B cell (primary cell): ENCODE measurements at regions not wholly inside any gene's neighbourhood (a gene's known extent, or its start where the extent isn't known, plus 50 kb on each side); places are given as distances from the start of the nearest gene placed in this dataset.

Experiments used
- ATAC-seq: fragments of 200-7000 bp; cut with Tn5 transposase; one replicate; pipeline ENCODE4 v1.10.0; 2021; ENCODE audit warnings: low read depth, mild to moderate bottlenecking, moderate number of reproducible peaks, moderate library complexity
- CTCF ChIA-PET: fragments of 350-600 bp; sonication (Branson Sonifier 250); formaldehyde crosslinking; loops from one replicate; lab custom pipeline; 2021; ENCODE audit warnings: antibody characterized with exemption, inconsistent platforms; lab: Charles Lee
- POLR2A ChIA-PET: fragments of 350-600 bp; sonication (Branson Sonifier 250); formaldehyde crosslinking; loops from one replicate; lab custom pipeline; 2021; ENCODE audit warnings: antibody characterized with exemption; lab: Charles Lee
- DNase-seq: peaks from one replicate; pipeline ENCODE4 v3.0.0; 2013
- H2AFZ ChIP-seq: 2 replicates; pipeline ENCODE4 v1.6.1; 2012; ENCODE audit warnings: mild to moderate bottlenecking, low read depth, low read length; ENCODE audit not compliant: insufficient read depth, poor library complexity, severe bottlenecking
- H3K27ac ChIP-seq, 2 donors: 1 replicate in 1 of 2; 2 replicates in 1 of 2; pipeline ENCODE4 v1.5.1; 2012 to 2013; ENCODE audit warnings: low read length in 2 of 2, mild to moderate bottlenecking in 2 of 2, moderate library complexity in 1 of 2
- H3K27me3 ChIP-seq, 4 experiments: fragments of 200-600 bp in 1 of 4; sonication (generic) in 1 of 4; replicated peaks in 1 of 4; 1 replicate in 2 of 4; 2 replicates in 2 of 4; pipeline versions ENCODE4 v1.6.1 to v1.7.0; 2013 to 2016; ENCODE audit warnings: low read length in 3 of 4, mild to moderate bottlenecking in 2 of 4, mixed read lengths in 1 of 4, moderate library complexity in 1 of 4; ENCODE audit not compliant: insufficient read depth in 4 of 4, control insufficient read depth in 3 of 4; ENCODE audit errors: control extremely low read depth in 1 of 4
- H3K36me3 ChIP-seq, 2 experiments: replicated peaks in 1 of 2; 1 replicate in 1 of 2; 2 replicates in 1 of 2; pipeline versions ENCODE4 v1.6.1 to v1.7.1; 2013; ENCODE audit warnings: low read length in 1 of 2; ENCODE audit not compliant: insufficient read depth in 2 of 2, control insufficient read depth in 1 of 2; ENCODE audit errors: control extremely low read depth in 1 of 2, extremely low read depth in 1 of 2
- H3K4me1 ChIP-seq, 2 donors: fragments of 200-600 bp in 1 of 2; sonication (generic) in 1 of 2; 1 replicate in 1 of 2; 2 replicates in 1 of 2; pipeline versions ENCODE4 v1.5.1 to v1.6.1; 2013 to 2017; ENCODE audit warnings: low read length in 2 of 2; ENCODE audit not compliant: control insufficient read depth in 2 of 2, insufficient read depth in 2 of 2
- H3K4me2 ChIP-seq: replicated peaks from 2 replicates; pipeline ENCODE3; 2012; ENCODE audit warnings: mild to moderate bottlenecking, low read depth, low read length; ENCODE audit not compliant: poor library complexity, severe bottlenecking
- H3K4me3 ChIP-seq, 5 experiments: fragments of 200-600 bp in 1 of 5; sonication (generic) in 1 of 5; 1 replicate in 3 of 5; 2 replicates in 2 of 5; pipeline versions ENCODE4 v1.5.1 to v1.7.0; 2011 to 2016; ENCODE audit warnings: low read length in 4 of 5, mild to moderate bottlenecking in 4 of 5, low read depth in 2 of 5, control low read depth in 1 of 5, moderate library complexity in 1 of 5; ENCODE audit not compliant: insufficient read depth in 1 of 5; ENCODE audit errors: control extremely low read depth in 1 of 5, extremely low read depth in 1 of 5
- H3K79me2 ChIP-seq: fragments of 200-600 bp; sonication (generic); one replicate; pipeline ENCODE4 v1.6.0; 2016; ENCODE audit warnings: low read length; ENCODE audit not compliant: control insufficient read depth, insufficient read depth
- H3K9ac ChIP-seq: fragments of 200-600 bp; sonication (generic); 2 replicates; pipeline ENCODE4 v1.6.1; 2017; ENCODE audit warnings: mild to moderate bottlenecking, low read length, moderate library complexity
- H3K9me3 ChIP-seq, 3 donors: one replicate each; pipeline versions ENCODE4 v1.6.1 to v1.7.1; 2013; ENCODE audit warnings: low read length in 2 of 3; ENCODE audit not compliant: control insufficient read depth in 2 of 3, insufficient read depth in 1 of 3; ENCODE audit errors: control extremely low read depth in 1 of 3
- H4K20me1 ChIP-seq: 2 replicates; pipeline ENCODE4 v1.6.0; 2012; ENCODE audit warnings: mild to moderate bottlenecking, low read length; ENCODE audit not compliant: insufficient read depth, control insufficient read depth, poor library complexity, severe bottlenecking
- H3K27ac Mint-ChIP-seq: one replicate; pipeline ENCODE4 v1.8.0; 2021; ENCODE audit warnings: mixed read lengths
- H3K27me3 Mint-ChIP-seq: one replicate; pipeline ENCODE4 v1.8.0; 2021; ENCODE audit warnings: mixed read lengths
- H3K4me1 Mint-ChIP-seq: one replicate; pipeline ENCODE4 v1.8.0; 2021; ENCODE audit warnings: mixed read lengths
- H3K4me3 Mint-ChIP-seq: one replicate; pipeline ENCODE4 v1.8.0; 2021; ENCODE audit warnings: mixed read lengths
- H3K9me3 Mint-ChIP-seq: one replicate; pipeline ENCODE4 v1.8.0; 2022; ENCODE audit warnings: mixed read lengths; ENCODE audit not compliant: insufficient read depth
- EZH2 ChIP-seq: IDR thresholded peaks from 2 replicates; pipeline ENCODE4 v1.6.1; 2012; ENCODE audit warnings: borderline replicate concordance, low read depth, mild to moderate bottlenecking, moderate library complexity, low read length; ENCODE audit not compliant: insufficient read depth, poor library complexity, severe bottlenecking
- WGBS: methylation state at CpG from one replicate; pipeline ENCODE4 v1.1.5; 2013; ENCODE audit warnings: missing lambda C conversion rate; ENCODE audit not compliant: insufficient coverage; 5-methylcytosine and 5-hydroxymethylcytosine counted together
- intact Hi-C: fragments of 100-400 bp; cut with micrococcal nuclease; formaldehyde crosslinking; loops from one replicate; pipeline ENCODE4 v1.10.0; 2022
- TF ChIP-seq, protein P1 (sequence below): fragments of 200-600 bp; IDR thresholded peaks from one replicate; pipeline ENCODE4 v1.8.0; 2022; ENCODE audit warnings: antibody characterized with exemption, mild to moderate bottlenecking

DNA sequence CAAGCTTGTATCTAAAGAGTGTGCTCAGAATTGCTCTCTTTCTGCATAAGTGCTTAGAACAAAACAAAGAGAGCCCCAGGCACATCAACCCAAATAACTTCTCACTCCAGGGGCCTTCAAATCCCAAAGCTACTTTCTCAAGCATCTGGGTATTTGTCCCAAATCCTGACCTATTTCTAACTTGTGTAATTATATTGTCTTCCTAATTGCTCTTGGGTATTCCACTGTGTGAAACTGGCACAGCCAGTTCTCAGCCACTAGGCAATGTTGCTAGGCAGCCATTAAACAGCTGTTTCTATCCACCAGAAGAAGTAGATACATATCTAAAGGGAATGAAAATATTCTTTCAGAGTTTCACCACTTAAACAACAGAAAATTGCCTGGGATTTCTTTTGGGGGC is 198.8 kb downstream of the PRELID2 start:
- Histone ChIP-seq H3K4me3 (no peak overlapping the region), H3K4me2 (no peak overlapping the region), H3K27me3 (no peaks in the 10 kb centered on the region), H3K9ac (no peak overlapping the region), H2AFZ (no peak overlapping the region), H3K4me1 (no peaks in the 10 kb centered on the region), H4K20me1 (no peaks in the 10 kb centered on the region), H3K36me3 (no peaks in the 10 kb centered on the region), H3K79me2 (no peaks in the 10 kb centered on the region), H3K9me3 (no peaks in the 10 kb centered on the region), H3K27ac (no peak overlapping the region)
- no peaks in the 10 kb centered on the region for H3K27me3 Mint-ChIP-seq
- H3K4me1 Mint-ChIP-seq = no peaks in the 10 kb centered on the region
- H3K4me3 Mint-ChIP-seq = no peak overlapping the region
- TF ChIP-seq EZH2 = no peak
- TF ChIP-seq, protein P1, sequence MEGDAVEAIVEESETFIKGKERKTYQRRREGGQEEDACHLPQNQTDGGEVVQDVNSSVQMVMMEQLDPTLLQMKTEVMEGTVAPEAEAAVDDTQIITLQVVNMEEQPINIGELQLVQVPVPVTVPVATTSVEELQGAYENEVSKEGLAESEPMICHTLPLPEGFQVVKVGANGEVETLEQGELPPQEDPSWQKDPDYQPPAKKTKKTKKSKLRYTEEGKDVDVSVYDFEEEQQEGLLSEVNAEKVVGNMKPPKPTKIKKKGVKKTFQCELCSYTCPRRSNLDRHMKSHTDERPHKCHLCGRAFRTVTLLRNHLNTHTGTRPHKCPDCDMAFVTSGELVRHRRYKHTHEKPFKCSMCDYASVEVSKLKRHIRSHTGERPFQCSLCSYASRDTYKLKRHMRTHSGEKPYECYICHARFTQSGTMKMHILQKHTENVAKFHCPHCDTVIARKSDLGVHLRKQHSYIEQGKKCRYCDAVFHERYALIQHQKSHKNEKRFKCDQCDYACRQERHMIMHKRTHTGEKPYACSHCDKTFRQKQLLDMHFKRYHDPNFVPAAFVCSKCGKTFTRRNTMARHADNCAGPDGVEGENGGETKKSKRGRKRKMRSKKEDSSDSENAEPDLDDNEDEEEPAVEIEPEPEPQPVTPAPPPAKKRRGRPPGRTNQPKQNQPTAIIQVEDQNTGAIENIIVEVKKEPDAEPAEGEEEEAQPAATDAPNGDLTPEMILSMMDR = no peak
- intact Hi-C loops = no loop called here
- ChIA-PET CTCF (no interaction called here), POLR2A (no interaction called here)
- H3K27ac Mint-ChIP-seq = no peak overlapping the region
- ATAC-seq (no peak), DNase-seq (no peak)
- H3K9me3 Mint-ChIP-seq = no peaks in the 10 kb centered on the region

DNA sequence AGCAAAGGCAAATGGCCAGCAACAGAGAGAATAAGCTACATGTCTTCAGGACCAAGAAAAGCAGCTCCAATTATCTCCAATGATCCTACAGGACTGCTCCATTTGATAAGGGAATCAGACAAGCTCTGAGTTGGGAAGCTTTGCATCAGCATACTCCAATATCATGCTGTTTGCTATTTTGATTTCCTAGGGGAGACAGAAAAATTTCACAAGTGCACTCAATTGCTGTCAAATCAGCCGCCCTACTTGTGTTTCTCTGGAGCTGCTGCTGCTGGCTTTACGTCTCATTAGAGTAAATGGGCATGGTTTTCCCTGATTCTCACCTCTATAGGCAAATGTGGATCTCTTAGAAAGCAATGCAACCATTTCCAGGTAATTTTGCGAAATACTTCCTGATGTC is 201.7 kb downstream of the PRELID2 start:
- no peaks in the 10 kb centered on the region for H3K79me2 ChIP-seq
- ChIA-PET POLR2A (no interaction called here), CTCF (no interaction called here)
- H3K4me3 ChIP-seq = no peak overlapping the region
- no peaks in the 10 kb centered on the region for H3K4me1 ChIP-seq
- Mint-ChIP-seq H3K4me1 (no peaks in the 10 kb centered on the region), H3K4me3 (no peak overlapping the region), H3K27ac (no peak overlapping the region), H3K9me3 (no peaks in the 10 kb centered on the region), H3K27me3 (no peaks in the 10 kb centered on the region)
- TF ChIP-seq, protein P1 = no peak
- TF ChIP-seq EZH2 = no peak
- H3K9ac ChIP-seq = no peak overlapping the region
- intact Hi-C loops = no loop called here
- no peak overlapping the region for H3K4me2 ChIP-seq
- H3K27ac ChIP-seq = no peak overlapping the region
- H3K36me3 ChIP-seq = no peaks in the 10 kb centered on the region
- no peaks in the 10 kb centered on the region for H3K9me3 ChIP-seq
- no peak overlapping the region for H2AFZ ChIP-seq
- no peaks in the 10 kb centered on the region for H3K27me3 ChIP-seq
- no peak for ATAC-seq
- H4K20me1 ChIP-seq = no peaks in the 10 kb centered on the region
- WGBS = 93% methylated on average over 2 of the region's 3 CpGs
- no peak for DNase-seq
